ENCODE measurements at regions not wholly inside any gene's neighbourhood (a gene's known extent, or its start where the extent isn't known, plus 50 kb on each side); places are given as distances from the start of the nearest gene placed in this dataset.

DNA sequence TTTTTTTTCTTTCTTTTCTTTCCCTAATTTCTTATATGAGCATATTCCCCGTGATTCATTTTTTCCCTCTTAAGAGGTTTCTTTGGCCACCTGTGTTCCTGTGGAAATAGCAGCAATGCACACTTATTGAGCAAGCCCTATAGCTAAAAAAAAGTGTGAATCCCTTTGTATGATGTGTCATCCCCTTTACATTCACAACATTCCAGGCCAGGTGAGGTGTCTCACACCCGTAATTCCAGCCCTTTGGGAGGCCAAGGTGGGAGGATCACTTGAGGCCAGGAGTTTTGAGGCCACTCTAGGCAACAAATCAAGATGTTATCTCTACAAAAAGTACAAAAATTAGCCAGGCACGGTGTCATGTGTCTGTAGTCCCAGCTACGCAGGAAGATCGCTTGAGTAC lies 700.4 kb upstream of the TBX3 start:
- no peak for ATAC-seq
- no peak for TF ChIP-seq ZFP3 (CRISPR knock-in tag; IDR thresholded peaks at IDR 0.05)
- TF ChIP-seq, protein P1, sequence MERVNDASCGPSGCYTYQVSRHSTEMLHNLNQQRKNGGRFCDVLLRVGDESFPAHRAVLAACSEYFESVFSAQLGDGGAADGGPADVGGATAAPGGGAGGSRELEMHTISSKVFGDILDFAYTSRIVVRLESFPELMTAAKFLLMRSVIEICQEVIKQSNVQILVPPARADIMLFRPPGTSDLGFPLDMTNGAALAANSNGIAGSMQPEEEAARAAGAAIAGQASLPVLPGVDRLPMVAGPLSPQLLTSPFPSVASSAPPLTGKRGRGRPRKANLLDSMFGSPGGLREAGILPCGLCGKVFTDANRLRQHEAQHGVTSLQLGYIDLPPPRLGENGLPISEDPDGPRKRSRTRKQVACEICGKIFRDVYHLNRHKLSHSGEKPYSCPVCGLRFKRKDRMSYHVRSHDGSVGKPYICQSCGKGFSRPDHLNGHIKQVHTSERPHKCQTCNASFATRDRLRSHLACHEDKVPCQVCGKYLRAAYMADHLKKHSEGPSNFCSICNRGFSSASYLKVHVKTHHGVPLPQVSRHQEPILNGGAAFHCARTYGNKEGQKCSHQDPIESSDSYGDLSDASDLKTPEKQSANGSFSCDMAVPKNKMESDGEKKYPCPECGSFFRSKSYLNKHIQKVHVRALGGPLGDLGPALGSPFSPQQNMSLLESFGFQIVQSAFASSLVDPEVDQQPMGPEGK (CRISPR knock-in tag; IDR thresholded peaks at IDR 0.05; ENCODE audit: borderline replicate concordance) = no peak
- TF ChIP-seq PPARA (CRISPR knock-in tag; IDR thresholded peaks at IDR 0.05; ENCODE audit: borderline replicate concordance) = no peak
- no peak for TF ChIP-seq GLIS3 (CRISPR knock-in tag; IDR thresholded peaks at IDR 0.05)
- TF ChIP-seq, protein P2, sequence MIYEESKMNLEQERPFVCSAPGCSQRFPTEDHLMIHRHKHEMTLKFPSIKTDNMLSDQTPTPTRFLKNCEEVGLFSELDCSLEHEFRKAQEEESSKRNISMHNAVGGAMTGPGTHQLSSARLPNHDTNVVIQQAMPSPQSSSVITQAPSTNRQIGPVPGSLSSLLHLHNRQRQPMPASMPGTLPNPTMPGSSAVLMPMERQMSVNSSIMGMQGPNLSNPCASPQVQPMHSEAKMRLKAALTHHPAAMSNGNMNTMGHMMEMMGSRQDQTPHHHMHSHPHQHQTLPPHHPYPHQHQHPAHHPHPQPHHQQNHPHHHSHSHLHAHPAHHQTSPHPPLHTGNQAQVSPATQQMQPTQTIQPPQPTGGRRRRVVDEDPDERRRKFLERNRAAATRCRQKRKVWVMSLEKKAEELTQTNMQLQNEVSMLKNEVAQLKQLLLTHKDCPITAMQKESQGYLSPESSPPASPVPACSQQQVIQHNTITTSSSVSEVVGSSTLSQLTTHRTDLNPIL (CRISPR knock-in tag; IDR thresholded peaks at IDR 0.05; ENCODE audit: low read depth) = no peak

DNA sequence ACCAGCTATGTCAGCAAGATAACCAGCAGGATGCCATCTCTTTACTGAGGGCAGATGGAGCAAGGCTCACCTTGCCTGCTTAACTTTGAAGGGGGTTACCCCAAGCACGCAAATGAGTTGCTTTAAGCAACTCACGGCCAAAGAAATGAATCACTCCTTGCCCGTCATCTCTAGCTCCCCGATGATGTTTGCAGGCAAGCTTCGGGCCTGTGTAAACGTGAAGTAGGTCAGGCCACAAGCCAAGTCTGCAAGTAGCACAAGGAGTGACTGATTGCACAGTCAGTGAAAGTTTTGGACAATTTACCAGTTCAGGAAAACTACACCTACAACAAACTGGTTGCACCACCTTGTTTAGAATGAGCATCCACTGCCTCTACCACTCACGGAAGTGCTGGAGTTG lies 699.7 kb upstream of the TBX3 start:
- TF ChIP-seq ZC3H10 (CRISPR knock-in tag; IDR thresholded peaks at IDR 0.05) (no peak), GLIS3 (CRISPR knock-in tag; IDR thresholded peaks at IDR 0.05) (no peak), ZFP30 (CRISPR knock-in tag; IDR thresholded peaks at IDR 0.05) (no peak), PPARA (CRISPR knock-in tag; IDR thresholded peaks at IDR 0.05; ENCODE audit: borderline replicate concordance) (no peak), SNAI2 (CRISPR knock-in tag; IDR thresholded peaks at IDR 0.05) (no peak), ZNF70 (CRISPR knock-in tag; IDR thresholded peaks at IDR 0.05) (no peak), TOX (CRISPR knock-in tag; IDR thresholded peaks at IDR 0.05; ENCODE audit: borderline replicate concordance) (no peak), TCF4 (CRISPR knock-in tag; IDR thresholded peaks at IDR 0.05; ENCODE audit: borderline replicate concordance) (no peak), ZNF8 (CRISPR knock-in tag; IDR thresholded peaks at IDR 0.05) (no peak), ISL1 (CRISPR knock-in tag; IDR thresholded peaks at IDR 0.05) (no peak), ZFP3 (CRISPR knock-in tag; IDR thresholded peaks at IDR 0.05) (no peak), CSDC2 (CRISPR knock-in tag; IDR thresholded peaks at IDR 0.05) (no peak), BACH2 (CRISPR knock-in tag; IDR thresholded peaks at IDR 0.05; ENCODE audit: borderline replicate concordance) (no peak), ZNF565 (CRISPR knock-in tag; conservative IDR thresholded peaks at IDR 0.05; ENCODE audit: low read depth) (no peak)
- TF ChIP-seq, protein P3, sequence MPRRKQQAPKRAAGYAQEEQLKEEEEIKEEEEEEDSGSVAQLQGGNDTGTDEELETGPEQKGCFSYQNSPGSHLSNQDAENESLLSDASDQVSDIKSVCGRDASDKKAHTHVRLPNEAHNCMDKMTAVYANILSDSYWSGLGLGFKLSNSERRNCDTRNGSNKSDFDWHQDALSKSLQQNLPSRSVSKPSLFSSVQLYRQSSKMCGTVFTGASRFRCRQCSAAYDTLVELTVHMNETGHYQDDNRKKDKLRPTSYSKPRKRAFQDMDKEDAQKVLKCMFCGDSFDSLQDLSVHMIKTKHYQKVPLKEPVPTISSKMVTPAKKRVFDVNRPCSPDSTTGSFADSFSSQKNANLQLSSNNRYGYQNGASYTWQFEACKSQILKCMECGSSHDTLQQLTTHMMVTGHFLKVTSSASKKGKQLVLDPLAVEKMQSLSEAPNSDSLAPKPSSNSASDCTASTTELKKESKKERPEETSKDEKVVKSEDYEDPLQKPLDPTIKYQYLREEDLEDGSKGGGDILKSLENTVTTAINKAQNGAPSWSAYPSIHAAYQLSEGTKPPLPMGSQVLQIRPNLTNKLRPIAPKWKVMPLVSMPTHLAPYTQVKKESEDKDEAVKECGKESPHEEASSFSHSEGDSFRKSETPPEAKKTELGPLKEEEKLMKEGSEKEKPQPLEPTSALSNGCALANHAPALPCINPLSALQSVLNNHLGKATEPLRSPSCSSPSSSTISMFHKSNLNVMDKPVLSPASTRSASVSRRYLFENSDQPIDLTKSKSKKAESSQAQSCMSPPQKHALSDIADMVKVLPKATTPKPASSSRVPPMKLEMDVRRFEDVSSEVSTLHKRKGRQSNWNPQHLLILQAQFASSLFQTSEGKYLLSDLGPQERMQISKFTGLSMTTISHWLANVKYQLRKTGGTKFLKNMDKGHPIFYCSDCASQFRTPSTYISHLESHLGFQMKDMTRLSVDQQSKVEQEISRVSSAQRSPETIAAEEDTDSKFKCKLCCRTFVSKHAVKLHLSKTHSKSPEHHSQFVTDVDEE (CRISPR knock-in tag; IDR thresholded peaks at IDR 0.05) = no peak
- TF ChIP-seq, protein P2 (CRISPR knock-in tag; IDR thresholded peaks at IDR 0.05; ENCODE audit: low read depth) = no peak
- TF ChIP-seq, protein P1 (CRISPR knock-in tag; IDR thresholded peaks at IDR 0.05; ENCODE audit: borderline replicate concordance) = no peak
- TF ChIP-seq, protein P4, sequence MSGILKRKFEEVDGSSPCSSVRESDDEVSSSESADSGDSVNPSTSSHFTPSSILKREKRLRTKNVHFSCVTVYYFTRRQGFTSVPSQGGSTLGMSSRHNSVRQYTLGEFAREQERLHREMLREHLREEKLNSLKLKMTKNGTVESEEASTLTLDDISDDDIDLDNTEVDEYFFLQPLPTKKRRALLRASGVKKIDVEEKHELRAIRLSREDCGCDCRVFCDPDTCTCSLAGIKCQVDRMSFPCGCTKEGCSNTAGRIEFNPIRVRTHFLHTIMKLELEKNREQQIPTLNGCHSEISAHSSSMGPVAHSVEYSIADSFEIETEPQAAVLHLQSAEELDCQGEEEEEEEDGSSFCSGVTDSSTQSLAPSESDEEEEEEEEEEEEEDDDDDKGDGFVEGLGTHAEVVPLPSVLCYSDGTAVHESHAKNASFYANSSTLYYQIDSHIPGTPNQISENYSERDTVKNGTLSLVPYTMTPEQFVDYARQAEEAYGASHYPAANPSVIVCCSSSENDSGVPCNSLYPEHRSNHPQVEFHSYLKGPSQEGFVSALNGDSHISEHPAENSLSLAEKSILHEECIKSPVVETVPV (CRISPR knock-in tag; IDR thresholded peaks at IDR 0.05) = no peak
- TF ChIP-seq, protein P5, sequence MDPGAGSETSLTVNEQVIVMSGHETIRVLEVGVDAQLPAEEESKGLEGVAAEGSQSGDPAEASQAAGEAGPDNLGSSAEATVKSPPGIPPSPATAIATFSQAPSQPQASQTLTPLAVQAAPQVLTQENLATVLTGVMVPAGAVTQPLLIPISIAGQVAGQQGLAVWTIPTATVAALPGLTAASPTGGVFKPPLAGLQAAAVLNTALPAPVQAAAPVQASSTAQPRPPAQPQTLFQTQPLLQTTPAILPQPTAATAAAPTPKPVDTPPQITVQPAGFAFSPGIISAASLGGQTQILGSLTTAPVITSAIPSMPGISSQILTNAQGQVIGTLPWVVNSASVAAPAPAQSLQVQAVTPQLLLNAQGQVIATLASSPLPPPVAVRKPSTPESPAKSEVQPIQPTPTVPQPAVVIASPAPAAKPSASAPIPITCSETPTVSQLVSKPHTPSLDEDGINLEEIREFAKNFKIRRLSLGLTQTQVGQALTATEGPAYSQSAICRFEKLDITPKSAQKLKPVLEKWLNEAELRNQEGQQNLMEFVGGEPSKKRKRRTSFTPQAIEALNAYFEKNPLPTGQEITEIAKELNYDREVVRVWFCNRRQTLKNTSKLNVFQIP (CRISPR knock-in tag; IDR thresholded peaks at IDR 0.05; ENCODE audit: borderline replicate concordance, low read depth) = no peak

More for the DNA sequence above, 699.7 kb upstream of the TBX3 start:
- ATAC-seq = no peak
